Neural crest cell (in vitro differentiated cells): ENCODE measurements at regions not wholly inside any gene's neighbourhood (a gene's known extent, or its start where the extent isn't known, plus 50 kb on each side); places are given as distances from the start of the nearest gene placed in this dataset.

Experiments
- DNase-seq: peaks from one replicate; pipeline ENCODE4 v3.0.0; 2021; ENCODE audit warnings: low read depth, mixed read lengths, low spot score
- H3K27ac Mint-ChIP-seq: one replicate; pipeline ENCODE4 v1.8.0; 2021; ENCODE audit warnings: mild to moderate bottlenecking, mixed read lengths; ENCODE audit not compliant: unreplicated experiment
- H3K27me3 Mint-ChIP-seq: 2 replicates; pipeline ENCODE4 v1.8.0; 2021; ENCODE audit warnings: low read depth, mild to moderate bottlenecking, mixed read lengths
- H3K36me3 Mint-ChIP-seq: 2 replicates; pipeline ENCODE4 v1.8.0; 2021; ENCODE audit warnings: low read depth, mild to moderate bottlenecking, mixed read lengths
- H3K4me1 Mint-ChIP-seq: 2 replicates; pipeline ENCODE4 v1.8.0; 2021; ENCODE audit warnings: mixed read lengths
- H3K4me3 Mint-ChIP-seq: one replicate; pipeline ENCODE4 v1.8.0; 2021; ENCODE audit warnings: mild to moderate bottlenecking, mixed read lengths
- H3K9me3 Mint-ChIP-seq: 2 replicates; pipeline ENCODE4 v1.8.0; 2021; ENCODE audit warnings: mixed read lengths
- TF ChIP-seq, protein P1 (sequence below): fragments of 200-600 bp; sonication (generic); conservative IDR thresholded peaks from 2 replicates; pipeline ENCODE4 v1.5.0; 2021; ENCODE audit warnings: antibody characterized with exemption, mild to moderate bottlenecking

DNA sequence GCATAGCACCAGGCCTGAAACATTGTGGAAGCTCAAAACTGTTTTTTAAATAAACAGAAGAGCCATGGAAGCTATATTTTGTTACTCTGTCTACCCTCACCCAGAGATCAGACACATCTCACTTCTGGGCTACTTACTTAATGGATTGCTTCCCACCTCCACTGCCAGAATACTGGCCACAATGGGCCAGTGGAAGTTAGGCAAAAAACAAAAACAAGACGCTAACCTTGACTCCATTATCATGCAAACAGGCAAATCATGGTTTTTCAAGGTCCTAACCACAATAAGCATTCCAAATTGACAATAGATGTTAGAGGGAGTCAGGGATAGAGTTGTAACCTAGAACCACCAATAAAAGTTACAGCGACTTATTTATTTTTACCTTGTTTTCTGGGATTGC lies 52.7 kb upstream of the PTCSC3 start:
- H3K4me1 Mint-ChIP-seq, result no peaks in the 10 kb centered on the region
- no peak overlapping the region for H3K27ac Mint-ChIP-seq
- no peak for DNase-seq
- no peak overlapping the region for H3K4me3 Mint-ChIP-seq
- no peaks in the 10 kb centered on the region for H3K36me3 Mint-ChIP-seq
- H3K9me3 Mint-ChIP-seq, result peaks cover 5% of the 10 kb centered on the region
- H3K27me3 Mint-ChIP-seq, result peaks cover 53% of the 10 kb centered on the region
- TF ChIP-seq, protein P1, sequence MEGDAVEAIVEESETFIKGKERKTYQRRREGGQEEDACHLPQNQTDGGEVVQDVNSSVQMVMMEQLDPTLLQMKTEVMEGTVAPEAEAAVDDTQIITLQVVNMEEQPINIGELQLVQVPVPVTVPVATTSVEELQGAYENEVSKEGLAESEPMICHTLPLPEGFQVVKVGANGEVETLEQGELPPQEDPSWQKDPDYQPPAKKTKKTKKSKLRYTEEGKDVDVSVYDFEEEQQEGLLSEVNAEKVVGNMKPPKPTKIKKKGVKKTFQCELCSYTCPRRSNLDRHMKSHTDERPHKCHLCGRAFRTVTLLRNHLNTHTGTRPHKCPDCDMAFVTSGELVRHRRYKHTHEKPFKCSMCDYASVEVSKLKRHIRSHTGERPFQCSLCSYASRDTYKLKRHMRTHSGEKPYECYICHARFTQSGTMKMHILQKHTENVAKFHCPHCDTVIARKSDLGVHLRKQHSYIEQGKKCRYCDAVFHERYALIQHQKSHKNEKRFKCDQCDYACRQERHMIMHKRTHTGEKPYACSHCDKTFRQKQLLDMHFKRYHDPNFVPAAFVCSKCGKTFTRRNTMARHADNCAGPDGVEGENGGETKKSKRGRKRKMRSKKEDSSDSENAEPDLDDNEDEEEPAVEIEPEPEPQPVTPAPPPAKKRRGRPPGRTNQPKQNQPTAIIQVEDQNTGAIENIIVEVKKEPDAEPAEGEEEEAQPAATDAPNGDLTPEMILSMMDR, result no peak

DNA sequence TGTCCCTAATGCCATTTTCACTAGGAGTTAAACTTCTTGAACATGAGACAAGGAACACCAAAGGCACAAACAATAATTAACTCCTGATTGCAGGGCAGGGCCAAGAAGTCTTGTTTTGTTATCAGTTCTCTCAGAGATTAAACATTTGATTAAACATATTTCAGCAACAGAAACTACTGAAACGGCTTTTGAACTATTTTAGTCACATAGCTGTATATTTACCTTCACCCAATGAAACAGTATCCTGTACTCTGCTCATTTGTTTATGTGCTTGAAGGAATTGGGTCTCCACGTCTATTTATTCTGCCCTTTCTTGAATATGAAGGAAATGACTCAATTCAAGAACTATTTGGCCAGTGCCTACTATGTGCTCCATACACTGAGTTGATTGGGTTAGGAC lies 51.3 kb upstream of the PTCSC3 start:
- Mint-ChIP-seq H3K27ac (no peak overlapping the region), H3K9me3 (peaks cover 5% of the 10 kb centered on the region), H3K4me1 (no peaks in the 10 kb centered on the region), H3K36me3 (no peaks in the 10 kb centered on the region), H3K27me3 (peaks cover 55% of the 10 kb centered on the region), H3K4me3 (no peak overlapping the region)
- TF ChIP-seq, protein P1, result no peak
- DNase-seq, result no peak

DNA sequence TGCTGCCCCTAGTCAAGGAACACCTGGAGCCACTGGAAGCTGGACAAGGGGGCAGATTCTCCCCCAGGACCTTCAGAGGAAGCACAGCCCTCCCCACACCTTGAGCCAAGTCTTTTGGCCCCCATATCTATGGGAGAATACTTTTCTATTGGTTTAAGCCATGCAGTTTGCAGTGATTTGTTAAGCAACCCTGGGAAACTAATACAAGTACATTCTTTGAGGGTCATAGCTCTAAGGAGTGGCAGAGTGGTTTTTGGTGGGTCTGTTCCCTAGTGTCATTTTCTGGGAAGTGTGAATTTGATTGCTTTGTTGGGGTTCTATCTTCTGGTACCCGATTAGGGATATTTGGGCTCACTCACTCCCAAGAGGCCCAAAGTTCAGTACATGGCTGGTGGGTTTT lies 50.8 kb upstream of the PTCSC3 start:
- peaks cover 55% of the 10 kb centered on the region for H3K27me3 Mint-ChIP-seq
- H3K4me1 Mint-ChIP-seq, result no peaks in the 10 kb centered on the region
- no peak overlapping the region for H3K4me3 Mint-ChIP-seq
- H3K36me3 Mint-ChIP-seq, result no peaks in the 10 kb centered on the region
- H3K9me3 Mint-ChIP-seq, result peaks cover 2% of the 10 kb centered on the region
- TF ChIP-seq, protein P1, result no peak
- DNase-seq, result no peak
- H3K27ac Mint-ChIP-seq, result no peak overlapping the region
